ENCODE measurements at regions not wholly inside any gene's neighbourhood (a gene's known extent, or its start where the extent isn't known, plus 50 kb on each side); places are given as distances from the start of the nearest gene placed in this dataset.

DNA sequence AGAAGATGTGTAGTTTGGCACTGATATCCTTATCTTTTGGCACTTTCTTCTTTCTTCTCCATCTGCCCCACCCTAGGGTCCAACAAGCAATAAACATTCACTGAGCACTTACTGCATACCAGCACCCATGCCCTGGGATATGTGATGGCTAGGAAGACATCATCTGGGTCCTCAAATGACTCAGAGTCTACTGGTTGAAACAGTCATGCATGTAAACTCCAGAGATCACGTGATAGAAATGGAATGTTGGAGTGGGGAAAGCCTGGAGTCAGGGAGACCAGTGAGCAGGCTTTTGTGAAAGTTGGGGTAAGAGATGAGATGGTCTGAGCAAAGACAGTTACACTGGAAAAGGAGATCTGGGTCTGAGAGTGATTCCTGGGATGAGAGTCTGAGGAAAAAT lies 724.9 kb upstream of the TENM4 start:
- TF ChIP-seq, protein P1, sequence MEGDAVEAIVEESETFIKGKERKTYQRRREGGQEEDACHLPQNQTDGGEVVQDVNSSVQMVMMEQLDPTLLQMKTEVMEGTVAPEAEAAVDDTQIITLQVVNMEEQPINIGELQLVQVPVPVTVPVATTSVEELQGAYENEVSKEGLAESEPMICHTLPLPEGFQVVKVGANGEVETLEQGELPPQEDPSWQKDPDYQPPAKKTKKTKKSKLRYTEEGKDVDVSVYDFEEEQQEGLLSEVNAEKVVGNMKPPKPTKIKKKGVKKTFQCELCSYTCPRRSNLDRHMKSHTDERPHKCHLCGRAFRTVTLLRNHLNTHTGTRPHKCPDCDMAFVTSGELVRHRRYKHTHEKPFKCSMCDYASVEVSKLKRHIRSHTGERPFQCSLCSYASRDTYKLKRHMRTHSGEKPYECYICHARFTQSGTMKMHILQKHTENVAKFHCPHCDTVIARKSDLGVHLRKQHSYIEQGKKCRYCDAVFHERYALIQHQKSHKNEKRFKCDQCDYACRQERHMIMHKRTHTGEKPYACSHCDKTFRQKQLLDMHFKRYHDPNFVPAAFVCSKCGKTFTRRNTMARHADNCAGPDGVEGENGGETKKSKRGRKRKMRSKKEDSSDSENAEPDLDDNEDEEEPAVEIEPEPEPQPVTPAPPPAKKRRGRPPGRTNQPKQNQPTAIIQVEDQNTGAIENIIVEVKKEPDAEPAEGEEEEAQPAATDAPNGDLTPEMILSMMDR (IDR thresholded peaks at IDR 0.05) = no peak
- TF ChIP-seq POLR2A (IDR thresholded peaks at IDR 0.05) = no peak
- no peak overlapping the region for H3K4me3 ChIP-seq
- no peak overlapping the region for H3K27ac ChIP-seq

DNA sequence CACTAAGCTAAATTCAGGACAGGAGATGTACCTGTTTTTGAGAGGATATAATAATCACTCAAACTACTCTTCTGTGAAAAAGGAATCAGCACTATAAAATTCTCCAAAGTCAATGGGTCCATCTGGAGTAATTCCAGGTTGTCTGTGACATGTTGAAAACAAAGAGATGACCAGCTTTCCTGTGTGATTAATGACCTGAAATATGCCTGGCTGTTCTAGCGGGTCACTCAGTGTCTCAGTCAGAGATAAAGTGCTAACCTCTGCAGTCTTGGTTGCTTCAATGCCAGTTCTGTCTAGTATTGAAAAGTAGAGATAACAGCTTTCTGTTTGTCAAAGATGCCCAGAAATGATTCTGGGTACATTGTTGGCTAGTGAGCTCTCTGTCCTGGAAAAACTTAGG lies 722.6 kb upstream of the TENM4 start:
- no peak overlapping the region for H3K27ac ChIP-seq
- DNase-seq = no peak
- no peaks in the 10 kb centered on the region for H3K36me3 ChIP-seq
- H3K4me3 ChIP-seq = no peak overlapping the region
- no peaks in the 10 kb centered on the region for H3K9me3 ChIP-seq
- no peak for TF ChIP-seq POLR2A (IDR thresholded peaks at IDR 0.05)
- TF ChIP-seq, protein P1 (IDR thresholded peaks at IDR 0.05) = no peak
- intact Hi-C loops (cut with DNase I) = no loop called here
- no peak for ATAC-seq
- no peaks in the 10 kb centered on the region for H3K27me3 ChIP-seq
- no peaks in the 10 kb centered on the region for H3K4me1 ChIP-seq
- WGBS, 4 donors = 45 to 53% (median 51%) methylated on average over 1 of the region's 1 CpG

More for the DNA sequence above, 724.9 kb upstream of the TENM4 start:
- intact Hi-C loops (cut with DNase I) = no loop called here
- Histone ChIP-seq H3K9me3 (peaks cover 0 to 12% (median 6%) of the 10 kb centered on the region in 12 donors), H3K4me1 (no peaks in the 10 kb centered on the region), H3K27me3 (no peaks in the 10 kb centered on the region), H3K36me3 (no peaks in the 10 kb centered on the region)
- DNase-seq = no peak
- no peak for ATAC-seq
- 30 to 62% (median 54%) methylated on average over 1 of the region's 1 CpG for WGBS, 4 donors

DNA sequence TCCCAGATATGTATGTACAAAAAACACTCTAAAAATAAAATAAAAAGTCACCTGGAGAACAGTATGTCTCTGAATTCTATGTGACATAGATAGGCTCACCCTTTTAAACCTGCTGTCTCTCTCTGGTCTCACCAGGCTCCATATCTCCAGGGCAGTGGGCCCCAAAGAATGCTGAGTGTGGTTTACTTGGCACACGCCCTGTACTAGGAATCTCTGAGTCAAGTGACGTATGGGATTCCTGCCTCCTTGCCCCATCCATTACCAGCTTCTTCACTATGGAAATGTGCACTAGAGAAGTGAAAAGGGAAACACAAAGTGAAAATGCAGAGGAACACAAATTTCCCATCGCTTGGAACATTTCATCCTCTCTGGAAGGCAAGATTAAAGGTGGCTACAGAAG lies 722.2 kb upstream of the TENM4 start:
- intact Hi-C loops (cut with DNase I) = no loop called here
- TF ChIP-seq, protein P1 (IDR thresholded peaks at IDR 0.05) = no peak
- no peak for TF ChIP-seq POLR2A (IDR thresholded peaks at IDR 0.05)
- 56 to 67% (median 62%) methylated on average over 3 of the region's 3 CpGs for WGBS, 4 donors
- H3K9me3 ChIP-seq = no peaks in the 10 kb centered on the region
- no peaks in the 10 kb centered on the region for H3K27me3 ChIP-seq
- H3K36me3 ChIP-seq = no peaks in the 10 kb centered on the region
- ATAC-seq (no peak), DNase-seq (no peak)
- no peaks in the 10 kb centered on the region for H3K4me1 ChIP-seq
- no peak overlapping the region for H3K27ac ChIP-seq
- no peak overlapping the region for H3K4me3 ChIP-seq

DNA sequence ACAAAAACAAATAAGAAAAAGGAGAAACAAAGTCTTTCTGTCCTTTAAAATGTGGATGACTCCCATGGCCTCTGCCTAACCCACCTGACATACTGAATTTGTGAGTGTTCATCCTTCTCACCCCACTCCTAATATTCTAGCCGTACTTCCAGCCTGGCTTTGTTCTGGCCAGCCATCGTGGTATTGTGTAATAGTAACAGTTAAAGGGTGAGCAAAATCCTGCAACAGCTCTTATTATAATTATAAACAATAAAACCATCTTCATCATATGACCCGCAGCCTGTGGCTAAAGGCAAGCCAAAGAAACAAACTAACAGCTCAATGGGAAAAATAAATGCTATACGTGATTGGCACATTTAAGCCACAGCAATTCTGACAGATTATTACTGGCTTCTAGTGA lies 721.6 kb upstream of the TENM4 start:
- TF ChIP-seq, protein P1 (IDR thresholded peaks at IDR 0.05) = no peak
- no peak for TF ChIP-seq POLR2A (IDR thresholded peaks at IDR 0.05)
- no peak for DNase-seq
- Histone ChIP-seq H3K4me1 (no peaks in the 10 kb centered on the region), H3K4me3 (no peak overlapping the region), H3K9me3 (no peaks in the 10 kb centered on the region), H3K36me3 (no peaks in the 10 kb centered on the region), H3K27me3 (no peaks in the 10 kb centered on the region), H3K27ac (no peak overlapping the region)
- intact Hi-C loops (cut with DNase I) = no loop called here
- no peak for ATAC-seq
- WGBS, 4 donors = 85 to 91% (median 88%) methylated on average over 4 of the region's 4 CpGs

Data from heart left ventricle (tissue), 16 donors.